ENCODE measurements at regions not wholly inside any gene's neighbourhood (a gene's known extent, or its start where the extent isn't known, plus 50 kb on each side); places are given as distances from the start of the nearest gene placed in this dataset.

- Mint-ChIP-seq H3K9me3 (no peaks in the 10 kb centered on the region), H3K4me1 (peaks cover 34 to 35% of the 10 kb centered on the region in 2 experiments), H3K27ac (no peak overlapping the region), H3K36me3 (ENCODE audit: insufficient read depth in 1 of 3, low read depth in 3 of 3) (no peaks in the 10 kb centered on the region; a peak in 1 of 7 replicates), H3K27me3 (ENCODE audit: low read depth) (no peaks in the 10 kb centered on the region), H3K4me3 (no peak overlapping the region)
- H3K14ac ChIP-seq (ENCODE audit: insufficient read depth, low read length) = no peak overlapping the region
- H4K5ac ChIP-seq (ENCODE audit: insufficient read length, low read depth, low read length) = no peak overlapping the region
- no peak overlapping the region for H3T11ph ChIP-seq (ENCODE audit: low read length)
- H3K4me2 ChIP-seq (ENCODE audit: insufficient read depth, insufficient read length, low read length) = no peak overlapping the region
- no peak overlapping the region for H3K27ac ChIP-seq (ENCODE audit: insufficient read length, low read depth, low read length)
- H3K9me3 ChIP-seq (ENCODE audit: control insufficient read depth, low read depth, low read length) = no peaks in the 10 kb centered on the region
- H2BK12ac ChIP-seq (ENCODE audit: insufficient read length, low read depth, low read length) = no peak overlapping the region
- no peak for DNase-seq
- no peak overlapping the region for H2BK20ac ChIP-seq (ENCODE audit: low read depth, low read length, poor library complexity, severe bottlenecking)
- TF ChIP-seq CTCF (conservative IDR thresholded peaks at IDR 0.05) = no peak
- no peak overlapping the region for H2AFZ ChIP-seq (ENCODE audit: low read length)
- no peaks in the 10 kb centered on the region for H3K27me3 ChIP-seq (ENCODE audit: insufficient read depth, low read length)
- H3K23me2 ChIP-seq (ENCODE audit: insufficient read length, low read depth, low read length, poor library complexity, severe bottlenecking) = no peaks in the 10 kb centered on the region
- no peak overlapping the region for H3K18ac ChIP-seq (ENCODE audit: insufficient read length, low read depth, low read length)
- H3K9ac ChIP-seq (ENCODE audit: extremely low read depth, insufficient read length, low read length) = no peak overlapping the region
- no peak overlapping the region for H3K56ac ChIP-seq (ENCODE audit: insufficient read length, low read depth, low read length)
- H2BK120ac ChIP-seq (ENCODE audit: low read depth, low read length, poor library complexity, severe bottlenecking) = no peak overlapping the region
- no peak overlapping the region for H4K8ac ChIP-seq (replicated peaks; ENCODE audit: insufficient read length, low read depth, low read length)
- no peak overlapping the region for H4K91ac ChIP-seq (ENCODE audit: insufficient read length, low read depth, low read length)
- H2BK15ac ChIP-seq (ENCODE audit: low read depth, low read length) = no peak overlapping the region
- H3K4ac ChIP-seq (ENCODE audit: low read depth, low read length) = no peak overlapping the region
- no peaks in the 10 kb centered on the region for H3K79me2 ChIP-seq (ENCODE audit: insufficient read depth, low read length)
- no peak overlapping the region for H3K23ac ChIP-seq (ENCODE audit: insufficient read length, low read depth, low read length)
- H2BK5ac ChIP-seq (ENCODE audit: insufficient read length, low read length) = no peak overlapping the region
- H2AK5ac ChIP-seq (ENCODE audit: insufficient read length, low read length) = no peak overlapping the region
- H4K20me1 ChIP-seq (ENCODE audit: control insufficient read depth, insufficient read depth, insufficient read length) = no peaks in the 10 kb centered on the region
- H3K79me1 ChIP-seq (ENCODE audit: insufficient read depth, low read depth, low read length, poor library complexity, severe bottlenecking) = no peaks in the 10 kb centered on the region
- peaks cover 8% of the 10 kb centered on the region for H3K4me1 ChIP-seq (ENCODE audit: insufficient read depth, low read length)
- no CpG with 5 or more reads among the region's 2 CpGs for WGBS (ENCODE audit: extremely low coverage, insufficient read length, low lambda C conversion rate)
Measured at GRCh38 chr1:116827607-116828105, 73.4 kb downstream of the CD2 start.

Measured in H9 (cell line).